ENCODE measurements at regions not wholly inside any gene's neighbourhood (a gene's known extent, or its start where the extent isn't known, plus 50 kb on each side); places are given as distances from the start of the nearest gene placed in this dataset.

GRCh38 chr4:187617113-187617512 lies 378.5 kb upstream of the ZFP42 start:
- Histone ChIP-seq H3K4me3 (ENCODE audit: extremely low read depth in 1 of 4, insufficient read depth in 2 of 4, low read depth in 3 of 4, low read length in 4 of 4) (no peak overlapping the region), H3K36me3 (ENCODE audit: control insufficient read depth in 2 of 4, insufficient read depth in 4 of 4, low read length in 3 of 4) (no peaks in the 10 kb centered on the region), H2BK20ac (ENCODE audit: low read length) (no peak overlapping the region), H3K9ac (replicated peaks in 1 of 4; ENCODE audit: extremely low read depth in 1 of 4, low read depth in 3 of 4, low read length in 3 of 4) (no peak overlapping the region), H3K27ac (ENCODE audit: low read depth, low read length) (no peak overlapping the region), H3K27me3 (replicated peaks in 1 of 4; ENCODE audit: control insufficient read depth in 3 of 4, extremely low read depth in 1 of 4, insufficient read depth in 3 of 4, low read length in 3 of 4) (no peaks in the 10 kb centered on the region; a peak in 1 of 7 replicates), H2BK120ac (replicated peaks; ENCODE audit: low read depth, low read length) (no peak overlapping the region), H3K4me2 (ENCODE audit: insufficient read depth in 1 of 2, low read depth in 2 of 2, low read length in 2 of 2) (no peak overlapping the region), H2BK5ac (ENCODE audit: low read depth, low read length) (no peak overlapping the region), H2AFZ (ENCODE audit: low read length) (0 out of 2 replicates have a peak overlapping the region, but pooled peaks have one; percentile 65), H3K4ac (replicated peaks; ENCODE audit: insufficient read length, low read depth, low read length) (no peak overlapping the region), H3K14ac (ENCODE audit: insufficient read length) (no peak overlapping the region), H3K79me1 (ENCODE audit: low read depth, low read length) (no peaks in the 10 kb centered on the region), H4K5ac (ENCODE audit: insufficient read length, low read depth, low read length) (no peak overlapping the region), H2BK15ac (ENCODE audit: low read length) (no peak overlapping the region), H4K20me1 (replicated peaks in 1 of 2; ENCODE audit: control insufficient read depth in 1 of 2, insufficient read depth in 2 of 2, low read length in 2 of 2) (no peaks in the 10 kb centered on the region), H3K9me3 (ENCODE audit: insufficient read depth in 2 of 2, low read depth in 1 of 2, low read length in 1 of 2) (no peaks in the 10 kb centered on the region; a peak in 1 of 4 replicates), H3K23ac (ENCODE audit: insufficient read length) (no peak overlapping the region), H3K23me2 (ENCODE audit: low read depth, low read length) (no peaks in the 10 kb centered on the region), H2AK5ac (ENCODE audit: low read depth, low read length) (no peak overlapping the region), H2BK12ac (ENCODE audit: low read depth, low read length) (no peak overlapping the region), H3K56ac (replicated peaks; ENCODE audit: insufficient read length, low read depth, low read length) (no peak overlapping the region), H4K8ac (ENCODE audit: extremely low read depth, insufficient read depth, low read length) (no peak overlapping the region), H3K4me1 (replicated peaks in 1 of 4; ENCODE audit: control insufficient read depth in 3 of 4, insufficient read depth in 4 of 4, low read length in 3 of 4) (no peaks in the 10 kb centered on the region), H3K18ac (ENCODE audit: extremely low read depth, low read length) (no peak overlapping the region), H3K79me2 (ENCODE audit: control insufficient read depth in 1 of 2, insufficient read depth in 2 of 2, low read length in 2 of 2) (no peaks in the 10 kb centered on the region), H4K91ac (replicated peaks; ENCODE audit: insufficient read length, low read length) (no peak overlapping the region)
- CTCF ChIA-PET (ENCODE audit: partially characterized antibody), result interaction anchor here (1.2 to 4.0 kb wide), 2 partner anchors 10 to 670 kb away, joined by 3 to 20 read pairs; no protein-coding TSS in a partner anchor
- FAIRE-seq (no peak), DNase-seq (ENCODE audit: low read depth in 1 of 2, low spot score in 2 of 2) (no peak)
- TF ChIP-seq GTF2F1 (IDR thresholded peaks at IDR 0.05; ENCODE audit: borderline replicate concordance, low read depth, low read length) (no peak), CEBPB (IDR thresholded peaks at IDR 0.05; ENCODE audit: low read depth, low read length) (peak; percentile 67; the same call in 1 of the 2 replicates)
- WGBS, 2 experiments (ENCODE audit: extremely low coverage in 1 of 2, insufficient coverage in 1 of 2, insufficient read length in 1 of 2, insufficient replicate concordance in 2 of 2, low coverage in 1 of 2, low lambda C conversion rate in 2 of 2, missing lambda C conversion rate in 1 of 2), result 82% methylated on average over 1 of the region's 1 CpG; no CpG with 5 or more reads in 1 of the 2 experiments
- POLR2A ChIA-PET (ENCODE audit: partially characterized antibody), result no interaction called here

Measured in H1 (cell line).